Motor neuron (in vitro differentiated cells): ENCODE measurements at regions not wholly inside any gene's neighbourhood (a gene's known extent, or its start where the extent isn't known, plus 50 kb on each side); places are given as distances from the start of the nearest gene placed in this dataset.

Experiments used
- ATAC-seq, 8 experiments: fragments of 200-7000 bp; cut with Tn5 transposase; replicated peaks in 6 of 8; 2 replicates each; pipeline ENCODE4 v1.8.0; 2021; ENCODE audit warnings: mild to moderate bottlenecking in 8 of 8, moderate library complexity in 8 of 8
- H3K27ac ChIP-seq, 2 donors: fragments of 250-450 bp; sonication (Bioruptor Pico); 2 replicates each; pipeline ENCODE4 v1.9.0; 2021; ENCODE audit warnings: antibody characterized with exemption in 2 of 2, mild to moderate bottlenecking in 2 of 2, moderate library complexity in 1 of 2
- H3K4me1 ChIP-seq, 2 donors: fragments of 250-450 bp; sonication (Bioruptor Pico); replicated peaks in 1 of 2; 2 replicates each; pipeline ENCODE4 v1.6.1; 2021; ENCODE audit warnings: antibody characterized with exemption in 2 of 2, mild to moderate bottlenecking in 2 of 2, moderate library complexity in 1 of 2
- H3K4me3 ChIP-seq, 5 donors: fragments of 250-450 bp; sonication (Bioruptor Pico); 2 replicates each; pipeline ENCODE4 v1.9.0; 2021; ENCODE audit warnings: antibody characterized with exemption in 5 of 5, mild to moderate bottlenecking in 5 of 5, moderate library complexity in 4 of 5
- WGBS, 10 experiments: fragments of 450-650 bp; shearing (Covaris generic); methylation state at CpG; one replicate each; pipeline ENCODE4 v1.0.0; 2022; 5-methylcytosine and 5-hydroxymethylcytosine counted together
- in situ Hi-C, 9 experiments: fragments of 400-800 bp; cut with MboI; loops; one replicate each; pipeline ENCODE4 v1.15.0; 2021; ENCODE audit warnings: low sequenced_read_pairs in 9 of 9, low pct_unique_long_range_greater_than_20kb in 2 of 9; ENCODE audit not compliant: unreplicated experiment in 9 of 9

- 64 to 100% (median 89%) methylated on average over 1 to 11 of the region's 19 CpGs; no CpG with 5 or more reads in 2 of the 10 experiments for WGBS, 10 experiments
- peaks cover 28 to 38% of the 10 kb centered on the region in 2 donors for H3K4me1 ChIP-seq
- H3K4me3 ChIP-seq = no peak overlapping the region
- peak in 5 of 8 experiments; percentile 40 to 57 (median 51) for ATAC-seq
- in situ Hi-C loops = loop anchor here in 1 of 9 experiments (25.0 kb wide), 1 partner anchor 158 kb away; no protein-coding TSS in a partner anchor
- no peak overlapping the region for H3K27ac ChIP-seq
Observed at GRCh38 chr9:89994988-89995613, 390.3 kb downstream of the GADD45G start.

- in situ Hi-C loops = loop anchor here in 1 of 9 experiments (25.0 kb wide), 1 partner anchor 159 kb away; no protein-coding TSS in a partner anchor
- Histone ChIP-seq H3K4me3 (no peak overlapping the region), H3K27ac (no peak overlapping the region), H3K4me1 (peaks cover 30 to 47% of the 10 kb centered on the region in 2 donors)
- WGBS, 10 experiments = 74 to 100% (median 86%) methylated on average over 1 to 4 of the region's 5 CpGs; no CpG with 5 or more reads in 6 of the 10 experiments
- ATAC-seq = no peak
Observed at GRCh38 chr9:89996116-89996515, 391.3 kb downstream of the GADD45G start.

DNA sequence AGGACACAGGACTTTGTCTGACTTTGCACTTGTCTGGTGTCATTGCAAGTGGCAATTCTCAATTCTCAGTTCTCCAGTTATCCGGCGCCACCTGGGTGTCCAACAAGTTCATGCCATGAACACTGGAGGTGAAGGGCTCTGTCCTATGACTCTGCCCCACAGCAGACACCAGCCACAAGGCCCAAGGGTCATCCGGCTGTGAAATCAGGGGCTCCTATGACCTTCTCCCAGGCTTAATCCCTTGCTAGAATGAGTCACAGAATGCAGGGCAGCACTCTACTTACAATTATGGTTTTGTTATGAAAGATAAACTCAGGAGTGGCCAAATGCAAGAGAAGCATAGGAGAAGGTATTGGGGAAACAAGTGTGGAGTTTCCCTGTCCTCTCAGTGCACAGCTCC is 392.0 kb downstream of the GADD45G start:
- Histone ChIP-seq H3K4me1 (peaks cover 31 to 50% of the 10 kb centered on the region in 2 donors), H3K4me3 (no peak overlapping the region), H3K27ac (no peak overlapping the region)
- ATAC-seq = peak in 1 of 8 experiments; percentile 6
- 50 to 100% (median 93%) methylated on average over 1 to 3 of the region's 3 CpGs; no CpG with 5 or more reads in 2 of the 10 experiments for WGBS, 10 experiments
- in situ Hi-C loops = loop anchor here in 1 of 9 experiments (25.0 kb wide), 1 partner anchor 159 kb away; no protein-coding TSS in a partner anchor

DNA sequence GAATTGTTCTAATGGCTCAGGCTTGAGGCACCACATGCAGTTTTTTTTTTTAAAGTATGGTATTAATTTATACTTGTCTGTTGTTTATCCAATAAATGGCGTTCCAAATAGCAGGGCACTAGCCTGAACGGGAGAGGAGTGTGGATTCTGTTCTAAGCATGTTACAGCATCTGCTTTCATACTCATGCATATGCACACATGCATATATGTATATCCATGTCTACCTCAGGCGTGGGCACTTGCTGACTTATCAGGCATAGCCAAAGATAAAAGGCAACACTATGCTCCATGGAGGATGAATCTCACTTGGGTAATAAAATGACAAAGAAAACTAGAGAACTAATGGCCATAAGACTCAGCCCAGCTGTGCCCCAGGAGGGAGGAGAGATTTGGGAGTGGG is 393.8 kb downstream of the GADD45G start:
- in situ Hi-C loops = loop anchor here in 1 of 9 experiments (25.0 kb wide), 1 partner anchor 161 kb away; no protein-coding TSS in a partner anchor
- peak in 3 of 8 experiments; percentile 56 to 77 (median 65) for ATAC-seq
- WGBS, 10 experiments = 0 to 100% (median 0%) methylated on average over 1 to 3 of the region's 3 CpGs; no CpG with 5 or more reads in 5 of the 10 experiments
- H3K4me3 ChIP-seq = no peak overlapping the region
- H3K4me1 ChIP-seq = peaks cover 46 to 62% of the 10 kb centered on the region in 2 donors
- no peak overlapping the region for H3K27ac ChIP-seq

DNA sequence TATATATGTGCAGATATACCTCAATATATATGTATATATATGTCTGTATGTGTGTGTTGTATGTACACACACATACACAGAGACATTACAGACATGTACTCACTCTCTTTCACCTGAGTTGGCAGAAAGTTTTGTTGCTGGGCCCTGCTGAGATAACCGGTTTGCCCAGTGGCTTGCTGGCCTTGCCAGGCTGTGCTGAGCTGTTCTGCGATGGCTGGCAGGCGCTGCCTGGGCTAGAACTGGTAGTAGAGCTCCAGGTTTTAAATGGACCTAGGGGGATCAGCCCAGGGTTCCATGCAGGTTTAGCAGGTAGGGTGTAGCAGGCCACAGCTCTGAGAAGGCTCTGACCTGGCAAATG is 394.3 kb downstream of the GADD45G start:
- Histone ChIP-seq H3K27ac (no peak overlapping the region), H3K4me3 (no peak overlapping the region), H3K4me1 (peaks cover 43 to 58% of the 10 kb centered on the region in 2 donors)
- ATAC-seq = no peak
- in situ Hi-C loops = loop anchor here in 1 of 9 experiments (25.0 kb wide), 1 partner anchor 162 kb away; no protein-coding TSS in a partner anchor
- 83 to 100% (median 100%) methylated on average over 1 to 3 of the region's 3 CpGs; no CpG with 5 or more reads in 6 of the 10 experiments for WGBS, 10 experiments

DNA sequence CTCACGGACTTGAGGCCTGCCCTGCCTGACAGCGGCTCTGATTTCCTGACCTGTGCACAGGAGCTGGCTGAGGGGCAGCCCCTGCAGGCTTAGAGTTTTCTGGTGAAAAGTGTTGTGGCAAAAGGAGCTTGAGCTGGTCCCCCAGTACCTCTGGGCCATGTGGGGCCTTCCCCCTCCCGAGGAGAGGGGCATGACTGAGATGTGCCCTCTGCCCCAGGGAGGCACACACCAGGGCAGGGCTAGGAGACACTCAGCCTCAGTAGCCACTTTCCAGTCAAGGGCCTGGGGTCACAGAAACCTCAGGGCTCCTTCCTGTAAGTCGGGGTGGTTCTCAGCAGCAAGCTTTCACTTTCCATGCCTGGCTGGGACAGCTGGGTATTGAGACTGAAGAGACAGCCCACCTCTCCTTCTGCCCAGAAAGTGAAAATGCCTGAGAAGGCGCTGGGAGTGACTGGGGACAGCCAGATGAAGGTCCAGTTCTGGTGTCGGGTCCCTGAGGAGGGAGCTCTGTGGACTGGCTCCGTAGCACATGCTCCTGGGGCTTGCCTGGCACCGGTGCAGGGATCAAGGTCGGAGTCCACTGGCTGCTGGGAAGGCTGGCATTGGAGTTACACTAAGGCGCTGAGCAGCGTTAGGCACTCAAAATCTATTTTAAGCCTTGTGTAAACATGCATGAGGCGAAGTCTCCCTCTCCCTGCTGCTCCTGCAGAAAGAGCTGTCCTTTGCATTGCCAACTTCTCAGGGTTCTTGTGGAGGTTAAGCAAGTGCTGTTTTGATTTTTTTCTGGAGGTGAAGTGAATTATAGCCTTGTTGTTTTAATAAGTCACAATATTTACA is 394.9 kb downstream of the GADD45G start:
- H3K27ac ChIP-seq = no peak overlapping the region
- ATAC-seq = peak; percentile 41 to 84 (median 62)
- no peak overlapping the region for H3K4me3 ChIP-seq
- peaks cover 38 to 52% of the 10 kb centered on the region in 2 donors for H3K4me1 ChIP-seq
- WGBS, 10 experiments = 43 to 80% (median 45%) methylated on average over 1 to 9 of the region's 12 CpGs; no CpG with 5 or more reads in 5 of the 10 experiments
- in situ Hi-C loops = loop anchor here in 2 of 9 experiments (25.0 kb wide), 2 partner anchors 113 to 162 kb away; no protein-coding TSS in a partner anchor

- ATAC-seq = no peak
Observed at GRCh38 chr9:90000925-90001324, 396.1 kb downstream of the GADD45G start.

DNA sequence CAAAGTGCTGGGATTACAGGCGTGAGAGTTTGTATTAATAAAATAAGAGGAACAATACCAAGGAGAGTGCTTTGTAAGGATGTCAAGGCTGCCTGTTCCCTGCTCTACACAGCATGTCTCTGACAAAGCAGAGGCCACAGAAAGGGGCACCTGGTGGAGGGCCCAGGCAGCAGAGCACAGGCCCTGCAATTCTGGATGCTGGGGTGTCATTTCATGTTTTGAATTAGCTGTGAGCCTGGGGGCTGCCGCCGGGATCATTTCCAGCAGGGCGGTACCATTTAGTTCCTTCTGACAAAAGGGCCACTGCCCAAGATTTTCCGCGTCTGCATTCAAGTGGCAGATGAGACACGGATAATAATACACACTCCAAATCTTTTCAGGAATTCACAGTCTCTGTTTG is 396.9 kb downstream of the GADD45G start:
- in situ Hi-C loops = loop anchor here in 1 of 9 experiments (25.0 kb wide), 1 partner anchor 111 kb away; no protein-coding TSS in a partner anchor
- peak in 5 of 8 experiments; percentile 34 to 57 (median 46) for ATAC-seq
- Histone ChIP-seq H3K4me1 (peaks cover 23 to 36% of the 10 kb centered on the region in 2 donors), H3K27ac (no peak overlapping the region), H3K4me3 (no peak overlapping the region)
- 28 to 88% (median 40%) methylated on average over 1 to 6 of the region's 7 CpGs; no CpG with 5 or more reads in 3 of the 10 experiments for WGBS, 10 experiments

More at GRCh38 chr9:90000925-90001324, 396.1 kb downstream of the GADD45G start:
- Histone ChIP-seq H3K4me3 (no peak overlapping the region), H3K27ac (no peak overlapping the region), H3K4me1 (peaks cover 26 to 40% of the 10 kb centered on the region in 2 donors)
- in situ Hi-C loops = loop anchor here in 1 of 9 experiments (25.0 kb wide), 1 partner anchor 111 kb away; no protein-coding TSS in a partner anchor
- 29 to 97% (median 90%) methylated on average over 1 to 6 of the region's 7 CpGs; no CpG with 5 or more reads in 1 of the 10 experiments for WGBS, 10 experiments

GRCh38 chr9:90002397-90003271 is 397.8 kb downstream of the GADD45G start:
- Histone ChIP-seq H3K4me1 (peaks cover 23 to 36% of the 10 kb centered on the region in 2 donors), H3K4me3 (no peak overlapping the region), H3K27ac (no peak overlapping the region)
- peak in 5 of 8 experiments; percentile 57 to 76 (median 68) for ATAC-seq
- in situ Hi-C loops = loop anchor here in 1 of 9 experiments (25.0 kb wide), 1 partner anchor 110 kb away; no protein-coding TSS in a partner anchor
- WGBS, 10 experiments = 0 to 67% (median 50%) methylated on average over 4 to 8 of the region's 9 CpGs; no CpG with 5 or more reads in 3 of the 10 experiments

DNA sequence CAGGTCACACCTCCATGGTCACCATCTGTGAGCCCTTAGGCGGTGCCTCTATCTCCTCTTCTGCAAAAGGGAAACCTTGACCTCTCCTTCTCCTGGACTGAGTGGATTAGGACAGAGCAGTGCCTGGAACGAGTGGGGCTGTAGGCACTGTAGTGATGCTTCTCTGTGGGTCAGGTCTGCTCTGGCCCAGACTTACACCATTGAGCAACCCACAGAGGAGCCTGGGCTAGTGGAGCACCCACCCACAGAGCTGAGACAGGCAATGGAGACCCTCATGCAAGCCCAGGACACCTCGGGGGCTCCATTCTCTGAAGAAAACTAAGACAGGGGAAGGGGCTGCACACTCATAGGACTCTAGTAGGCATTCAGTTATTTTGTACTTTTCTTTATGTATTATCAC is 400.6 kb downstream of the GADD45G start:
- H3K27ac ChIP-seq = no peak overlapping the region
- in situ Hi-C loops = loop anchor here in 1 of 9 experiments (25.0 kb wide), 1 partner anchor 107 kb away; no protein-coding TSS in a partner anchor
- ATAC-seq = no peak
- WGBS, 10 experiments = 52 to 100% (median 90%) methylated on average over 1 to 2 of the region's 3 CpGs; no CpG with 5 or more reads in 3 of the 10 experiments
- H3K4me3 ChIP-seq = no peak overlapping the region
- peaks cover 16 to 29% of the 10 kb centered on the region in 2 donors for H3K4me1 ChIP-seq

GRCh38 chr9:90007516-90008440 is 403.0 kb downstream of the GADD45G start:
- no peak overlapping the region for H3K4me3 ChIP-seq
- H3K27ac ChIP-seq = no peak overlapping the region
- WGBS, 10 experiments = 0 to 100% (median 75%) methylated on average over 1 to 9 of the region's 11 CpGs
- peaks cover 5 to 9% of the 10 kb centered on the region in 2 donors for H3K4me1 ChIP-seq
- ATAC-seq = peak in 3 of 8 experiments; percentile 30 to 88 (median 77)
- in situ Hi-C loops = loop anchor here in 1 of 9 experiments (25.0 kb wide), 1 partner anchor 105 kb away; no protein-coding TSS in a partner anchor
